ENCODE measurements at regions not wholly inside any gene's neighbourhood (a gene's known extent, or its start where the extent isn't known, plus 50 kb on each side); places are given as distances from the start of the nearest gene placed in this dataset.

DNA sequence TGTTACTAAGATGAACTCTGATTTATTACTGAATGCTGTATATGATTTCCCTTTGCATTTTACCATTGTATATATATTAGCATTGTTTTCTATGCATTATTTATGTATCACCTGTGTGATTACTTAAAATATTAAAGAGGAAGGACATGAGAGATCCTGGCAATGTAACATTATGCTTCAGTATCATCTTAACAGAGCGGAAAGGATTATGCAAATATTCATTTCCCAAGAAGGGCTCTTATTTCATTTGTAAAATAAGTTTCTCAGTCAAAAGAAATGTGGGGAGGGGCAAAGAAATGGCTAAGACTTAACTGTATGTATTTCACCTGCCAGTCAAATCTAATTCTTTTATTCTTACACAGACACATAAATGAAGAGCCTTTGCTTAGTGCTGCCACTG is 654.2 kb upstream of the PKDCC start:
- no peak for DNase-seq (ENCODE audit: low spot score)

DNA sequence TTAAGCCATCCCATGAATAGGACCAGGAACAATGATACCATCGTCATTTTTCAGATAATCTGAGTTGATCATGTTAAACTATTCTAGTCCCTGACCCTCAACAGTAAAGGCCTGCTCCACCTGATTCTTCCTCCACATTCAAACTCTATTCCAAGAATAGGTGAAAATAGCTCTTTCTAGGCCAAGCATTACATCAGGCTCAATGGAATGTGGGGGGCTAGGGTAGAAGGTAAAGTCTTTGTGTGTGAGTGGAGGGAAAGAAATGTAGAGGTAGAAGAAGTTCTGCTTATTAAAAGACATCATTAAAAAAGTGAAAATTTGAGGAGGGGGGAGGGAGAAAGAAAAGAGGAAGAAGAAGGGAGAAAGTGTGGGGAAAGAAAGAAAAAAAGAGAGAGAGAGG is 653.3 kb upstream of the PKDCC start:
- no peak for DNase-seq (ENCODE audit: low spot score)

DNA sequence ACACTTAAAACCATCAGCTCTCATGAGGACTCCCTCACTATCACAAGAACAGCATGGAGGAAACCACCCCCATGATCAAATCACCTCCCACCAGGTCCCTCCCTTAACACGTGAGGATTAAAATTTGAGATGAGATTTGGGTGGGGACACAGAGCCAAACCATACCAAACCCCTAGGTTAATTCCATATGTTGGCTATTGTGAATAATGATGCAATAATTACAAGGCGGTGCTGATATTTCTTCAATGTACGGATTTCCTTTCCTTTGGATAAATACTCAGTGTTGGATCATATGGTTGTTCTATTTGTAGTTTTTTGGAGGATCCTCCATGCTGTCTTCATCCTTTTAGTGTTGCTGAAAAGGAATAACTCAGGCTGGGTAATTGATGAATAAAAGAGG is 652.1 kb upstream of the PKDCC start:
- DNase-seq (ENCODE audit: low spot score) = no peak

DNA sequence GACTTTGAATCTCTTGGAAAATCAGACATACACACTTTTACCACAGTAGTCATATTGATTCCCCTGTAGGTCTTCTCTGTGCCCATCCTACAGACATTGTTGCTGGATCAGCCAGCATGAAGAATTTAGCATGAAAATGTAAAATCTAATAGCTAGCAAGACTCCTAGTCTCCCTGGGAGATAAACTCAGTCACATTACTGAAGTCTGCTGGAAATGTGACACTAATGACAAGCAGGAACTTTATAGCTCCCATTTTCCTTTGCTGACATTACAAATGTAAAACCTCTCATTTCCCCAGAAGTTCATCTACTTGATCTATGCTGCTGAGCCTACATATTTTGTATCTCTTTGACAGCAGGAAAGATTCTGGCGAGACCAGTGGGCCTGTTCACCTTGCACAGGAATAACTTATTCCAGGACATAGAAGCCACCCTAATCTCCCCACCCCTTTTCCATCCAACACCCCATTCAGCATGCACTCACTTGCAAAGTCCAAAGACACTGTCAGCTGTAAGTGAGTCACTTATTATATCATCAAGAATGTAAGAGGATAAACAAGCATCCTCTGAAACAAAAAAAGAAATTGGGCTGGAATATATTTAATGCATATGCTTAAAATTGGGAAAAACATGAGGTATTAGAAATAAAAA is 648.3 kb upstream of the PKDCC start:
- DNase-seq (ENCODE audit: low spot score) = no peak

DNA sequence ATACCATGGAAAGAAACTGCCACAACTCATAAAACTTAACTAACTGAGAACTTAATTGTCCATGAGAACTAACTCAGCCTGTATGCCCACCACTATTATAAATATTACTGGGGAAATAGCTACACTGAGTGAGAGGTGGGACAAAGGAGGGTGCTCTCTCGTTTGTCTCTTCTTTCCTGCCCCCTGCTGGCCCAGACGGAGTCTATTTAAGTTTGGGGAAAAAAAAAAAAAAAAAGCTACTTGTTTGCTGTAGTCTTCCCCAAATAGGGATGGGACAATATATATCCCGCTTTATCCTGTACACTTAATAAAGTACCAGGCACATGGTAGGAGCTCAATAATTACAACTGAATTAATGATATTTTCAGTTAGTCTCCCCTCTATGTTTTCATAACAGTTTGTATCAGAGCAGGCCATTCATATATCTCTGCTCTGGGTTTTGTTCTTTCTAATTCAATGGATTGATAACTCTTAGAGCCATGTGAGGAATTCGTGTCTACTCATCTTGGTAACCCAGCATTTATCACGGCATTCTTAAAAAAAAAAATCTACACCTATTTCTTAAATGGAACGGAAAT is 647.6 kb upstream of the PKDCC start:
- no peak for DNase-seq (ENCODE audit: low spot score)

DNA sequence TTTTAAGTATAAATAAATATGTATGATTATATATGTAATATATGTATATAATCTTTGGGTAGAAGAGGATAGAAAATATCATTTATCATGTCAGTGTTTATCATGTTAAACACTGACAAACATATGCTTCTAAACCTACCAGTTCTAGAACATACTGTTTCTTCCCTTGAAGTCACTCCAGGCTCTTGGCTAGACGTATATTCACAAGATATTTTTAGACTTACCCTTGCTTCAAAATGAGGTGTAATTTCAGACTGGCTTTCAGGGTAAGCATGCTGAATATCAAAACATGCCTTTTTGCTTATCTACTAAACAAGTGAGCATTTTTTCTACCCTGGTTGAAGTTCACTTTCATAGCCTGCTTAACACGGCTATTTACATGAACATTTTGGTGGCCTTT is 642.4 kb upstream of the PKDCC start:
- DNase-seq (ENCODE audit: low spot score) = no peak

DNA sequence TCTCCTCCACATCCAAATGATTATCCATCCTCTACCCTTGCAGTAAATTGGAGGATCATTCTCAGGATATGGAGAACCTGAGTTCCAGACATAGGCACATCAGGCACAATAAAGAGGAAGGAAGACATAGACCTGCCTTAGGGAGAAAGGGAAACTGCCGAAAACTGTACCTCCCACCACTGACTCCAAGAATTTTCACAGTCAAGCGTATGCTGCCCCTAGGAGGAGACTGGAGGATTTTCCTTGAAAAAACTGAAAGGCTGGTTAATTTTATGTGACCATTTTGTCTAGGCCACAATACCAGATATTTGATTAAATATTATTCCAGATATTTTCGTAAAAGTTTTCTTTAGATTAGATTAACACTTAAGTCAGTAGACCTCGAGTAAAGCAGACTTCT is 638.5 kb upstream of the PKDCC start:
- no peak for DNase-seq (ENCODE audit: low spot score)

DNA sequence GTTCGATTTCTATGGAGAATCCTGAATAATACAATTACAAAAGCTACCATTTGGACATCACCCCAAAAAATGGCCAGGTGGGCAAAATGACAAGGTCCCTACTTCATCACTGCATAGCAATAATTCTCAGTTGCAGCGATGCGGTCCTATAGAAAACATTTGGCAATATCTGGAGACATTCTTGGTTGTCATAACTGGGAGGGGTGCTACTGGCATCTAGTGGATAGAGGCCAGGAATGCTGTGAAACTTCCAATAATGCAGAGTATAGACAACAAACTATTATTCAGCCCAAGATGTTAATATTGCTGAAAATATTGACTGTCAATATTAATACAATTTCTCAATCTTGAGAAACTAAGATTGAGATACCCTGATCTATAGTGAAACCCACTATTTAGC is 637.8 kb upstream of the PKDCC start:
- DNase-seq (ENCODE audit: low spot score) = no peak

DNA sequence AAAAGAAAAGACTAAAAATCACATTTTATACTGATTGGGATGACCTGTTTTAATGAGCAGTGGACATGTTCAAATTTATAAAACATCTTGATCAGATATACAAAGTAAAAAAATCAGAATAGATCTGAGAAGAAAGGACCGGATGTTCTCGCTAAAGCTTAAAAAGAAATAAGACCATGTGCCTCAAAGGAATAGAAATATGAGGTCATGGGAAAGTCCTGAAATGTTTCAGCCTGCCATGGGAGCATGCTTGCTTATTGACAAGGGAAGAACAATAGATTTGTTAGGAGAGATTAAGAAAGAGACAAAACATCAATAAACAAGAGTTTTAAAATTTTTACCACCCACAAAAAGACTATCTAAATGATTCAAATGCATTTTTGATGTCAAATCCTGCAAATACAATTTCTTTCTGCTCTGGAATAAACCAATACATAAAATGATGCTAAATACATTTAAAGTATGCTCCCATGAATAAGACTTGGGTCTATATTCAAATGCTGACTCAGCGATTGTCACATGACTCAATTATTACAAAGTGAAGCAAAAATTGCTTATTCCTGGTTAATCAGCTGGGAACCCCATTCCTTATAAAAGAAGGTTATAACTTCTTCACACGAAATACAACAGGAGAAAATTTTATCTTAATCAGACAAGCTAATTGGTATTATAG is 633.9 kb upstream of the PKDCC start:
- no peak for DNase-seq (ENCODE audit: low spot score)

DNA sequence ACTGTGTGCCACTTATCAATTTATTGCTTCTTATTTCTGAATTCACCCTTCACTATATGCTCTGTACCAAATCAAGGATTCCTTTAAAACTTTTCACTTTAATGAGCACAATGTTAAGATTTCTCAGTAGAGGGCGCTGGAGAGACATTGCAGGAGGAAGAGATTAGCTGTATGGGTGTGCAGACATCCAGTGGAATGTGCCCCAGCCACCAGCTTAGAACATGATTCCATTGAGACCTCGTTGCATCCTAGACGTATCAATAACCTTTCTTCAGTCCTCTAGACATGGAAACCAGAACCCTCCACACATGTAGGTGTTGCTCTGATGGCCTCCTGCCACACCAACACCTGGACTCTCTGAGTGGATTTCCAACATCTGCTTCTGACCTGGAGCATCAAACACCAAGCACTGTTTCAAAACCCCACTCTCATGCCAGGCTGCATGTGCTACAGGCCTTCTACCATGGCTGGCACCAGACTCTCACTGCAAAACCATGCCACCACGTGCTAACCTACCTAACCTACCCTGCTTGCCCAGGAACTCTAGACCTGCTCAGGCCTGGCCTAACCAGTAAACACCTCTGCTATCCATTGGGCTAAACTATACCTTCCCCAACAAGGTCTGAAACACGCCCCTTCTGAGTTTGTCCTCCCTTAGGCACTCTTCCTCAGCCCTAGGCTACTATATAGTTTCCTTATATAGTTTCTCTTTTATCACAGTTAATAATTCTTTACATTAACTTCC is 633.2 kb upstream of the PKDCC start:
- no peak for DNase-seq (ENCODE audit: low spot score)

DNA sequence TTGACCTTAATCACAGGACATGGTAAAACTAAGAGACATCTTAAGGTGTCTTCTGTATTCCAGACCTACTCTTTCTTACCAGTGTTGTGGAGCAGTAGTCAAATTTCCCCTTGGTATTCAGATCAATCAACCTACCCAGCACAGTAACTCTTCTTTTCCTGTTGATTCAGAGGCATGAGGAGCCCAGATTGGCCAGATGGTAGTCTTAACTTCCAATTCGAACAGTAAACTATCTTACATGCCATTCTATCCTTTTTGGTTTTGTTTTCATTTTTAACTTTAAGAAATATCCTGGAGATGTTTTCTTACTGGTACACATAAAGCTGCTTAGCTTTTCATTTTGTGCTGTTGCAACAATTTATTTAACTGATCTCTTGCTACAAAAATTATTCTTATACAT is 630.3 kb upstream of the PKDCC start:
- DNase-seq (ENCODE audit: low spot score) = no peak

DNA sequence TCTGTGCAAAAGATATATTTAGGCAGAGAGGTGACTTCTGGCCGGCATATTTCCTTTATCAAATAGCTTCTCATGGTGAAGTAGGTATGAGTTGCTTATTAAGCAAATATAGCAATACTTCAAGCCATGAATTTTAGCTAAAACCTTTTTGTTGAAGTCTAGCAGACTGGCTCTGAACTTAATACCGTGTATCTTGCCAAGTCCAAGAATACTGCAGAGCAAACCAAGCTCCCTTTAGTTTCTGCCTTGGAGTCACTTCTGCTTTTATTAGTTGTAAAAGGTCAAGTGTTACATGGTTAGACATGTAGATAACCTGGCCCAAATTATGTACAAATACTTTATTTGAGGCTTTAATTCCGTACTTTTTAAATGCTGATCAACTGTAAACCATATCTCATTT is 627.6 kb upstream of the PKDCC start:
- DNase-seq (ENCODE audit: low spot score) = no peak

DNA sequence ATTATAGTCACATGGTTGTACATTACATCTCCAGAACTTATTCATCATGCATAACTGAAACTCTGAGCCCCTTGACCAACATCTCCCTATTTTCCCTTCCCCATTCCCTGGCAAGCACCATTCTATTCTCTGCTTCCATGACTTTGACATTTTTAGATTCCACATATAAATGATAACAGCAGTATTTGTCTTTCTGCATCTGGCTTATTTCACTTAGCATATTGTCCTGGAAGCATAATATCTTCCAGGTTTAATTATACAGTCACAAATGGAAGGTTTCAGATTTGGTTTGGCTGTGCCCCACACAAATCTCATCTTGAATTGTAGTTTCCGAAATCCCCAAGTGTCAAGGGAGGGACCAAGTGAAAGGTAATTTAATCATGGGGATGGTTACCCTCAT is 626.9 kb upstream of the PKDCC start:
- DNase-seq (ENCODE audit: low spot score) = no peak

DNA sequence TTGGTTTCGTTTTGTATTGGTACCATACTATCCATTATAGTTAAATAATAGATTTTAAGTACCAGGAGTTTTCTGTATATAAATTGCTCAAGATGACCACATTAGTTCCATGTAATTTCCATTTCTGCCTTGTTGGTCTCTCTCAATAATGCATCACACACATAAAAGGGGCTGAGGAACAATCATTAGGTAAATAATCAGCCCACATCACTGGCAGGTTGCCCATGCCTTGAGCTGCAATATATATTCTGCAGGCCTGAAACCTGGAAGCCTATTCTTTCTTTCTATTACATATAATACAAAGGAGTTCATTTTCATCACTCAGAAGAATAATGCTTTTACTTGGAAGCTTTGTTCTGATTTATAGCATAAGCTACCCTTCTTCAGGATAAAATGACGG is 616.1 kb upstream of the PKDCC start:
- no peak for DNase-seq (ENCODE audit: low spot score)

DNA sequence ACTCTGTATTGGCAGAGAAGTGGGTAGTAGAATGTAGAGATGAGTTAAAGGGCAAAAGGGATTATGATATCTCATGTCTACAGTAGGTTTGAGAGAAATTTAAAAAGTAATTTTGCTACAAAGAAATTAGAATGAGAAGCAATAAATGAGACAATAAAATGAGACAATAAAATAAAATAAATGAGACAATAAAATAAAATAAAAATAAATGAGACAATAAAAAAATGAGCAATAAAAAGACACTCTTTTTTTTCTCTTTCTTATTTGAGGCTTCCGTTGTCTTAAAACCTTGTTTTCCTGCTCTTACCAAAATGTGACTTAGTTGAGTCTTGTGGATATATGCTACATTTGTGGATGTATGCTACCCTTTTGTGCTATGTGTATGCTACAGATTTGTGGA is 615.4 kb upstream of the PKDCC start:
- DNase-seq (ENCODE audit: low spot score) = no peak

DNA sequence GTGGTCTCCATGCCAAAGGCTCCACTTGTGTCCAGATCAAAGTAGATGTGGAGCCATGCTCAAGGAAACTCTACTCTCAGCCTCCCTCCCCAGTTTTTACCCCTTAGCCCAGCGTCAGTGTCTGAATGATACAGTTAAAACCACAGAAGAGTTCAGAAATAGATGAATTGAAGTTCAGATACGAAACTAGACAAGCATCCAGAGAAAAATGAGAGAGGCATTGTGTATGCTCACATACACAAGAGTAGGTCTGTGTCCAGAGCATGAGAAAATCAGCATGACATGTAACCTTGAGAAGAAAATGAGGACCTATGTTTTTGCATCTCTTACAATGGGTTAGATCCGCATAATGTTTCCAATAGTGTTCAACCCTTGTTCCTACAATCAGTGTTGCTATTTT is 612.8 kb upstream of the PKDCC start:
- DNase-seq (ENCODE audit: low spot score) = no peak

DNA sequence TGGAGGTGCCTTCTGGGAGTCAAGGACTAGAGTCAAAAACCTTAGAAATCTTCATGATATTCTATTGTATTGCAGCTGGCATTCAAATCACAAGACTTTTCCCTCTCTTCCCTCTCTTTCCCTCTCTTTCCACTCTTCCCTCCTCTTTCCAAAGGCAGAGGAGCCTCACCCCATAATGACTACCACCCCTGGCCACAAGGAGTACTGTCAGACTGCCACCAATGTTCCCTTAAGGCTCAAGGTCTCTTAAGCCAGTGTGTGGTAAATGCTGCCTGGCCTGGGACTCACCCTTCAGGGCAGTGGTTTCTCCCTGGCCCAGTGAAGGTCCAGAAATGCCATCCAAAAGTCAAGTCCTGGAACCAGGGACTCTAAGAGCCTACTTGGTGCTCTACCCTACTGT is 605.9 kb upstream of the PKDCC start:
- no peak for DNase-seq (ENCODE audit: low spot score)

DNA sequence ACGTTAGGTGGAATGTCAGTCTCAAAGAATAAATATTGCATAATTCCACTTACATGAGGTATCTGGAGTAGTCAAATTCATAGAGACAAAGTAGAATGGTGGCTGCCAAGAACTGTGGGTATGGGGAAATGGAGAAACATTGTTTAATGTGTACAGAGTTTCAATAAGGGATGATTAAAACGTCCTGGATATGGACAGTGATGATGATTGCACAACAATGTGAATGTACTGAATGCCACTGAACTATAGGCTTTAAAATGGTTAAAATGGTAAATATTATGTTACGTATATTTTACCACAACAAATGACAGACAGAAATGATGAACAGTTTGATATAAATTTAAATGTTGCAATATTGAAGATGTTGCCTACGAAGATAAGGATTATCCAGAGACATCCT is 602.0 kb upstream of the PKDCC start:
- DNase-seq (ENCODE audit: low spot score) = no peak

DNA sequence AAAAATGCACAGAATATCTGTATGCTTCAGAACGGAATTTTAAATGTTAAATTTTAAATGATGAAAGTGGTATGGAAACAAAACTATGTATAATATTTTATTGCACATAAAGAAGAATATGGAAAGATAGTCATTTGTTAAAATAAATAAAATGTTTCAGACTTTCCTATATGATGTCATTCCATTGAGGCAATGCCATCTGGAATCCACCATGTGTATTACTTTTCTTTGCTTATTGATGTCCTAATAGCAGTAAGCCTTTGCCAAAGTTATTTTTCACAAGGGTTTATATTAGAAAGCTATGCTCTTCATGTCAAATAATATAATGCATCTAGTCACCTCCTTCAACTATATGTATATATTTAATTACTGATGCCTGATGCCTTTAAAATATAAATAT is 601.6 kb upstream of the PKDCC start:
- DNase-seq (ENCODE audit: low spot score) = no peak

DNA sequence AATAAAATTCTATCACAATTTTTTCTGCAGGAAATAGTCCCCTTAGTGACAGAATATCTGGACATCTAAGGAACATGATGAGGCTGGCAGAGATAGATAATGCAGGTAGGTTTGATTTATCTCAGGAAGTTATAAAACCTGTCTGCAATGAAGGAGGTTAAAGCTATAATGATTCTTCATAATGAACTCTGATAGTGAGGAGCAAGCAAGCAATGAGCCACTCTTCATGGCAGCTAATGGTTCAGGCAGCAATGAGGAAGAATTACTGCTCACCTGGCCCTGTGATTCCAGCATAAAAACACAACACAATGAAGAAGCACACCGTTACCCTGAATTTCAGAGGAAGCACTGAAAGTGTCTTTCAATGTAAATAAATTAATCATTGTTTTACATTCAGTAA is 599.6 kb upstream of the PKDCC start:
- no peak for DNase-seq (ENCODE audit: low spot score)

DNA sequence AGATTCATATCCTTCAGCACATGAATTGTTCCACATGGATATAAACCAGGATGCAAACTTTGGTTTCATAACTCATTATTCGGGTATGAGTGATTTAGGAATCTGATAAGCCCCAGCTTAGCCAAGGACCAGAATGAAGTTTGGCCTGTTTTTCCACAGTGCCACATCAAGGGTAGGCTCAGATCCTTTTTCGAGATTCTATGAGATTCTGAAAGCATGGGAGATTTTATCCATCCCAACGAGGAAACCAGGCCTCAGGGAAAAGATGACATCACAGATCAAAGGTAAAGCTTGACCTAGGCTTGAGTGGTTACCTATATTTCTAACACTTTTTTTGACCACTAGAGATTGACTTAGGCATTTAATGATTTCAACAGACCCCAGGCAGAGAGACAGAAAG is 590.8 kb upstream of the PKDCC start:
- no peak for DNase-seq (ENCODE audit: low spot score)

DNA sequence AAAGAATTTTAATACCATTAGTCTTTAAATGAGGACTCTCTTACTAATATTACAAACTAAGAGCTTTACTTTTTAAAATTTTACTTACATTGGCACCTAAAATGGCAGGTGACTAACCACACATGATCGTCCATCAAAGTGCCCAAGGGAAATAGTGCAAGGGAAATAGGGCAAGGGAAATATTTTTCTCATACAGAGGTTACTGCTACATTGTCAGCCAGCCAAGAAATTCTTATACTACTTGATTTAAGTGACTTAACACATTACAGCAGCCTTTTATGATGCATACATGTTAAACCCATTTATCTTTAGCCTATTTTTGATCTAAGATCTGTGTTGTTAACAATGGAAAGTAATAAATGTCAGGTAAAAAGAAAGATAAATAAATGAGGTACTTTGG is 587.2 kb upstream of the PKDCC start:
- no peak for DNase-seq (ENCODE audit: low spot score)

DNA sequence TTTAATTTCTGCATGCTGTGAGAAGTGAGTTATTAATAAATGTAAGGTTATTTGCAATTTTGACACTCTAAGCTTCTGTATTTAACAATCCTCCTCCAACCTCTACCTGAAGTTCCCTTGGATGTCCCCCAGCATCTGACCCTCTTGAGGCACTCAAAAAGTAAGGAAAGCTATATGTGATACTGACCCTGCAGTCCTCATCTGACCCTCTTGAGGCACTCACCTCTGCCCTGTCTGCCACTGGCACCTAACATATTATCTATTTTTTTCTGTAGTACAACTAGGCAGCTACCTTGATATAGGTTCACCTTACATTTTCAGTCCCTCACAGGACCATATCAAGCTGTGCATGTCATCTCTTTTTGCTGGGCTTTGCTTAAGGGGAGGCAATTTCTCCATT is 583.4 kb upstream of the PKDCC start:
- DNase-seq (ENCODE audit: low spot score) = no peak

Measured in mesenteric fat pad (tissue), 1 donor.